DOHH2 (cell line): ENCODE measurements at regions not wholly inside any gene's neighbourhood (a gene's known extent, or its start where the extent isn't known, plus 50 kb on each side); places are given as distances from the start of the nearest gene placed in this dataset.

Source experiments
- EZH2phosphoT487 ChIP-seq: fragments of 200-600 bp; sonication (generic); IDR thresholded peaks from 2 replicates; pipeline ENCODE4 v1.6.1; 2017; ENCODE audit warnings: borderline replicate concordance, mild to moderate bottlenecking, antibody characterized with exemption, low read length, moderate library complexity, mixed read lengths
- TF ChIP-seq, protein P1 (sequence below): fragments of 200-600 bp; sonication (generic); IDR thresholded peaks from one replicate; pipeline ENCODE4 v1.5.1; 2014; ENCODE audit warnings: antibody characterized with exemption, mild to moderate bottlenecking, low read depth, low read length; ENCODE audit not compliant: poor library complexity, severe bottlenecking

DNA sequence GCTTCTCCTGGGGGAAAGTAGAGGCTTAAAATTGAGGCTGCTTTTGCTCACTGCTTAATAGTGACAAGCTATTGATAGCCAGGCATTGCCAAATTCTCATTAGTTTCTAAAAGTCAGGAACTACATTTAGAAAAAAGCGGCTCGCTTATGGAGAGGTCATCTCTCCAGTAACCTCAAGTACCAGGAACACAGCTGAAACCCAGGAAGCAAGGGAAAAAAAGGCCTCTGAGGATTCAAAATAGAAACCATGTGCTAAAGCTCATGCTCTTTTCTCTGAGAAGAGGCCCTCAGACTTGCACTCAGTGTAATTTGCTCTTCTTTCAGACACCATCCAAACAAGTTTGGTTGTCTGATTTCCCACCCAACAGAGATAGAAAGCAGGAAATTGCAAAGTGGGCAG, 261.4 kb upstream of the USP25 start:
- TF ChIP-seq, protein P1, sequence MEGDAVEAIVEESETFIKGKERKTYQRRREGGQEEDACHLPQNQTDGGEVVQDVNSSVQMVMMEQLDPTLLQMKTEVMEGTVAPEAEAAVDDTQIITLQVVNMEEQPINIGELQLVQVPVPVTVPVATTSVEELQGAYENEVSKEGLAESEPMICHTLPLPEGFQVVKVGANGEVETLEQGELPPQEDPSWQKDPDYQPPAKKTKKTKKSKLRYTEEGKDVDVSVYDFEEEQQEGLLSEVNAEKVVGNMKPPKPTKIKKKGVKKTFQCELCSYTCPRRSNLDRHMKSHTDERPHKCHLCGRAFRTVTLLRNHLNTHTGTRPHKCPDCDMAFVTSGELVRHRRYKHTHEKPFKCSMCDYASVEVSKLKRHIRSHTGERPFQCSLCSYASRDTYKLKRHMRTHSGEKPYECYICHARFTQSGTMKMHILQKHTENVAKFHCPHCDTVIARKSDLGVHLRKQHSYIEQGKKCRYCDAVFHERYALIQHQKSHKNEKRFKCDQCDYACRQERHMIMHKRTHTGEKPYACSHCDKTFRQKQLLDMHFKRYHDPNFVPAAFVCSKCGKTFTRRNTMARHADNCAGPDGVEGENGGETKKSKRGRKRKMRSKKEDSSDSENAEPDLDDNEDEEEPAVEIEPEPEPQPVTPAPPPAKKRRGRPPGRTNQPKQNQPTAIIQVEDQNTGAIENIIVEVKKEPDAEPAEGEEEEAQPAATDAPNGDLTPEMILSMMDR = no peak
- no peak for TF ChIP-seq EZH2phosphoT487
